Left ventricle myocardium superior (tissue), 1 donor: ENCODE measurements at regions not wholly inside any gene's neighbourhood (a gene's known extent, or its start where the extent isn't known, plus 50 kb on each side); places are given as distances from the start of the nearest gene placed in this dataset.
"Not testable (repeated sequence)": the region's sequence is repeated elsewhere in the genome, so short reads cannot be mapped to it uniquely, and the experiment has no call there.

Experiments
- ATAC-seq: fragments of 200-7000 bp; cut with Tn5 transposase; one replicate; pipeline ENCODE4 v1.9.1; 2020; ENCODE audit warnings: mild to moderate bottlenecking, moderate library complexity
- DNase-seq: peaks from one replicate; pipeline ENCODE4 v3.0.0-alpha.2; 2020
- intact Hi-C: fragments of 100-400 bp; cut with micrococcal nuclease; formaldehyde crosslinking; loops from one replicate; pipeline ENCODE4 v1.11.0; 2022
- donor health status: DM: no; HTN: yes; CAD: no; lungs with severe emphysema.

DNA sequence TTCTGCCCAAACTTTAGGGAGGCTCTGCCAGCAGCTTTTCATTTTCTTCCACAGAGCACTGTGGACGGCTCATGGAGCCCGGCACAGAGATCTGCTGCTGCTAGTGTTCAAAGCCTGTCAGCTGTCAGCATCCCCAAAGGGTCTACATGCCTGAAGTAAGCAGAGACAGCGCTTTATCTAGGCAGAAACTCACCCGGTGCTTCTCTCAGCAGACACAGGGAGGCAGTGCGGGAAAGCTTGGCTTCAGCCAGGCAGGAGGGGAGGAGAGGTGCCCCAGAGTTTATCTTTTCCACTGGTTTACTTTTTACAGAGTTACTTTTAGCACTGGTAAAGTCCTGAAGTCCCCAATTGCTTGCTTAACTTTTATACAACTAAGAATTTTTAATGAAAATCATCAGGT, 339.3 kb downstream of the NKX6-1 start:
- DNase-seq = no peak
- intact Hi-C loops = no loop called here

DNA sequence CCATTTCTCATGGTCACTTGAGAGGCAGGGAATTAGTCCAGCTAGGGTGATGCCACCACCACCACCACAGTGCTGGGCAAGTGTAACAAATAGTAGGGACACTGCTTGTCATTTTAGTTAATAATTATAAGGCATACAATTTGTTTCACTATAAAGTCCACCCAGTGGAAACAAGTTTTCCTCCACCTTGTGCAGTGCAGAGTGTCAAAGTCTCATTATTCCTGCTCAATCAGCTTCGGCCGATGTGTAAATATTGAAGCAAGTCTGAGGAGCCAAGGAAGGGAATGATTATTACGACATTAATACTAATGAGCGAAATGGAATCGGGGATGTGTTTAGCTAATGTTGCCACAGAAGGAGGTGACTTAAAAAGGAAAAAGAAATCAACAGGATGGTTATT, 340.4 kb downstream of the NKX6-1 start:
- DNase-seq = no peak
- ATAC-seq = no peak
- intact Hi-C loops = no loop called here

More for the DNA sequence above, 339.3 kb downstream of the NKX6-1 start:
- ATAC-seq = no peak

DNA sequence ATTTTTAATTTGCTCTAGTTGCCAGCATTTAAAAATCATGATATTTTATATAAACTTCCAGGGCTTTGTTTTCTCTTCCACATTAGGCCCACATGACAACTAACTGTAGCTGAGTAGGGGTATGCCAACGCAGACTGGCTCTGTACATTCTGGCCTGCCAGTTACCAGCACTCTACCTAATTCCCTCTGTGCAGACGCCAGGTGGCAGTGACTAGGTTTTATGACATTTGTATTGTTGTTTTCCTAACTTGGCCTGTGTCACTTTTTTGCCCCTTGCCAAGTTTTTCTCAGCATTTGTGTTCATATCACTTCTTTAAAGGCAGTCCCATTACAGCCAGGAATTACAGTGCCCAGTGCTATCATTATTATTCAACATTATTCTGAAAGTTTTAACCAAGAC, 347.5 kb downstream of the NKX6-1 start:
- no peak for ATAC-seq
- intact Hi-C loops = no loop called here
- no peak for DNase-seq

DNA sequence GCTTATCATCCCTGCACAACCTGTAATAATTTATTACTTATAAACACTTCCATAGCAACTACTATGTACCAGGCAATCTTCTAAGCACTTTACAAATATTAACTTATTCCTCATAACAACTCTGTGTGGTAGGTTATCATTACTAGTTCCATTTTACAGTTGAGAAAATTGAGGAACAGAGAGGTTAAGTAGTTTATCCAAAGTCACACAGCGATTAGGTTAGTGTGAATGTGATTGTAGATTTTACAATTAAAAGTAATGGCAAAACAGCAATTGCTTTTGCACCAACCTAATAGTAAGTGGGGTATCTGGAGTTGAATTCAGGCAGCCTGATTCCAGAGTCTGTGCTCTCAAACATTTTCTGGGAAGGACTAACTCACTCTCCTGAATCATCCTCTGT, 348.9 kb downstream of the NKX6-1 start:
- no peak for ATAC-seq
- intact Hi-C loops = no loop called here
- DNase-seq = no peak

DNA sequence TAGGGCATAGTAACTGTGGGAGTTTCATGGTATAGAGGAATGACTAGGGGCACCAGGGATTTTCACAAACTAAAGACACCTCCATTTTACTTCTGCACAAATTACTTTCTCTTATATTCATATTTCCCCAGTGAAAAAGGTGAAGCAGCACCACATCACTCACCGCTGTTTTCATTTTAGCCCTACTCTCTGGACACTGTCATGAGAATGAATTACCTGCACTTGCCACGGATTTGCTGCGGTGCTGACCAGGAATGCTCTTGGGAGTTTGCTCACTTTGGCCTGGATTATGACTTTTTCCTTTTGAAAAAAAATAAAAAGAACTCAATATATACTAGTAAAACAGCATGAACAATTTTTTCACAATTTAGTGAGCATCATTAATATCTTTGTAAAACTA, 351.3 kb downstream of the NKX6-1 start:
- intact Hi-C loops = no loop called here

DNA sequence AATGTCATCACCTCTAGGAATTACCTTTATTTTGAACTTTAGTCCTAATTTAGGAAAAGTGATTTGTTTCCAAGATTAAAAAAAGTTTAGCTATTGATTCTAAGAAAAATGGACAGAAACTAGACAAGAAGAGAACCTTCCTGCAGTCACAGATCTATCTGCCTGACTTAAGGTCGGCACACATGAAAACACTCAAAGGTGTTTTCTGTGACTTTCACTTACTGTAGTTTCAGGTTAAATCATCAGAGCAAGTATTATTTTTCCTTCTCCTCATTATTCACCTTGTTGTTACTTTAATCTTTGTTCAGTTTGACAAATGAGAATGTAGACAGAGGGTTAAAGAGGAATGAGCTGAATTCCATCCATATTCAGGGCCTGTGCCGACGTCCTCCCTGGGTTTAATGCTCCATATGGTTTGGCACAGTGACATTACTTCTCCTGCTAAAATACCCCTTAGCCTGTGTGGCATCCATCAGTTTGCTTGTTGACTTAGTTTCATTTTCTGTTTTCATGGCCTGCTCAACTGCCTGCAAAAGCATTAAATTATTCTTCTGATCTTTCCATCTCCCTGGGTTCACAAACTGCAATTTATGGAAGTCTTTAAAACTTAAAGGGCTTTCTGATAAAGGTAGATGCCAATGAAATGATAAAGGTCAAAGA, 352.7 kb downstream of the NKX6-1 start:
- no peak for DNase-seq
- no peak for ATAC-seq
- intact Hi-C loops = no loop called here

More for the DNA sequence above, 351.3 kb downstream of the NKX6-1 start:
- DNase-seq = no peak
- ATAC-seq = no peak

DNA sequence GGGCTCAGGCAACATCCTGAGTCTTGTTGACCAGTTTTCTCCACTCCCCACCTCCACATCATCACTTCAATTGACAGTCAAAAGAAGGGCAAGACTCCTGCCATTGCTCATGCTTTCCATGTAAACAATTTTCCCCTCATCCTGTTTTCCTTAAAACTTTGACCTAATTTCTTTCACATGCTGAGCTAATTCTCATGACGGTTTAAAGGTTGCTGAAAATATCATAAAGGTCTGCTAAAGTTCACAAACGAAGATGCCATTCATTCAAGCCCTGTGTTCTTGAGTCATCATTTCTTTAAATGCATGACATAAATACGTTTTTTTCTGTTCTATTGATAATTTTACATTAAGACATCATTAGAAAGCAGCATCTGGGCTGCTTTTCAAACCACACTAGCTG, 353.9 kb downstream of the NKX6-1 start:
- intact Hi-C loops = no loop called here
- ATAC-seq = no peak
- no peak for DNase-seq

DNA sequence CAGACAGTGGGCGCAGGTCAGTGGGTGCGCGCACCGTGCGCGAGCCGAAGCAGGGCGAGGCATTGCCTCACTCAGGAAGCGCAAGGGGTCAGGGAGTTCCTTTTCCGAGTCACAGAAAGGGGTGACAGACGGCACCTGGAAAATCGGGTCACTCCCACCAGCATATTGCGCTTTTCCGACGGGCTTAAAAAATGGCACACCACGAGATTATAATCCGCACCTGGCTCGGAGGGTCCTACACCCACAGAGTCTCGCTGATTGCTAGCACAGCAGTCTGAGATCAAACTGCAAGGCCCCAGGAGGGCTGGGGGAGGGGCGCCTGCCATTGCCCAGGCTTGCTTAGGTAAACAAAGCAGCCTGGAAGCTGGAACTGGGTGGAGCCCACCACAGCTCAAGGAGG, 372.2 kb downstream of the NKX6-1 start:
- intact Hi-C loops, DNase-seq, ATAC-seq: not testable (repeated sequence)

DNA sequence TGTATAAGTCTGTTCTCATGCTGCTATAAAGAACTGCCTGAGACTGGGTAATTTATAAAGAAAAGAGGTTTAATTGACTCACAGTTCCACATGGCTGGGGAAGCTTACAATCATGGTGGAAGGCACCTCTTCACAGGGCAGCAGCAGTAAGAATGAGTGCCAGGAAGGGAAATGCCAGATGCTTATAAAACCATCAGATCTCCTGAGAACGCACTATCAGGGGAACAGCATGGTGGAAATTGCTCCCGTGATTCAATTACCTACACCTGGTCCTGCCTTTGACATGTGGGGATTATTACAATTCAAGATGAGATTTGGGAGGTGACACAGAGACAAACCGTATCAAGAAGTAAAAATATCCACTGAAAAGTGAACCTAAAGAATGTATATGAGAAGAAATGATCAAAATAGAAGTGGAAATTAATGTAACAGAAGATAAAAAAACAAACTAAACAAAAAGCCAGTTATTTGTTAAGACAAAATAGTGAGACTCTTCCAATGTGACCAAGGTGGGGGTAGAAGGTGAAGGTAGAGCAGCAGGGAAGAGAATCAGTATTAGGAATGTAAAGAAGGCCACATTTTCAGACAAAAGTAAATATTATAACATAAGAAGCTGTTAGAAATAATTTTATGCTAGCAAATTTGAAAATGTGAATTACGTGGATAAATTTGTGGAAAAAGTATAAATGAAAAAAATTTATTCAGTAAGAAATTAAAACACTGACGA, 372.9 kb downstream of the NKX6-1 start:
- ATAC-seq (no peak), DNase-seq (no peak)
- intact Hi-C loops = no loop called here

DNA sequence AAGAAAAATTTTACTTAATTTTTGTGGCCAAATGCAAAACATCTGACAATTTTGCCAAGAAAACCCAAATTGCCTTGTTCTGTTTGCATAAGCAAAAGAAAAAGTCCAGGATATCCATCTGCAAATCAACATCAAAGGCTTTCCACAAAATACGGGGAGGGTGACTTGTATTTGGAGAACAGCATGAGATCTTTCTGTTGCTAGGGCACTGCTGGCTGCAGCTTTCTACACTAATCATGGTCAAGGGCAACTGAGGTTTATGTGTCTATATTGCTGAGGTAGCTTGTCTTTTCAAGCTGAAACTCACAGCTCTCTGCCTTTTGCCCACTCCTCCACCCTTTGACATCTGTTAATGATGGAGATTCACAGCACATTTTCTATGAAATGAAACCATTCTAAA, 389.1 kb downstream of the NKX6-1 start:
- intact Hi-C loops = no loop called here
- no peak for DNase-seq
- ATAC-seq = no peak

DNA sequence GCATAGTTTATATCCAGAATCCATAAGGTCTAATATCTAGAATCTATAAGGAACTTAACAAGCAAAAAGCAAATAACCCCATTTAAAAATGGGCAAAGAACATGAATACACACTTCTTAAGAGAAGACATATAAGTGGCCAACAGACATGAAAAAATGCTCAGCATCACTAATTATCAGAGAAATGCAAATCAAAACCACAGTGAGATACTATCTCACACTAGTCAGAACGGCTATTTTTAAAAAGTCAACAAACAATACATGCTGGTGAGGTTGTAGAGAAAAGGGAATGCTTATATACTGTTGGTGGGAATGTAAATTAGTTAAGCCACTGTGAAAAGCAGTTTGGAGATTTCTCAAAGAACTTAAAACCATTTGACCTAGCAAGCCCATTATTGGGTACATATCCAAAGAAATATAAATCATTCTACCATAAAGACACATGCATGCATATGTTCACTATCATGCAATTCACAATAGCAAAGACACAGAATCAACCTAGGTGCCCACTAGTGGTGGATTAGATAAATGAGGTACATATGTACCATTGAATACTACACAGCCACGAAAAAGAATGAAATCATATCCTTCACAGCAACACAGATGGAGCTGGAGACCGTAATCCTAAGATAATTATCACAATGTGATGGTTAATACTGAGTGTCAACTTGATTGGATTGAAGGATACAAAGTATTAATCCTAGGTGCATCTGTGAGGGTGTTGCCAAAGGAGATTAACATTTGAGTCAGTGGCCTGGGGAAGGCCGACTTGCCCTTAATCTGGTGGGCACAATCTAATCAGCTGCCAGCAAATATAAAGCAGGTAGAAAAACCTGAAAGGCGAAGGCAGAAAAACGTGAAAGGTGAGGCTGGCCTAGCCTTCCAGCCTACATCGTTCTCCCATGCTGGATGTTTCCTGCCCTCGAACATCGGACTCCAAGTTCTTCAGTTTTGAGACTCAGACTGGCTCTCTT, 397.2 kb downstream of the NKX6-1 start:
- intact Hi-C loops, ATAC-seq: not testable (repeated sequence)

DNA sequence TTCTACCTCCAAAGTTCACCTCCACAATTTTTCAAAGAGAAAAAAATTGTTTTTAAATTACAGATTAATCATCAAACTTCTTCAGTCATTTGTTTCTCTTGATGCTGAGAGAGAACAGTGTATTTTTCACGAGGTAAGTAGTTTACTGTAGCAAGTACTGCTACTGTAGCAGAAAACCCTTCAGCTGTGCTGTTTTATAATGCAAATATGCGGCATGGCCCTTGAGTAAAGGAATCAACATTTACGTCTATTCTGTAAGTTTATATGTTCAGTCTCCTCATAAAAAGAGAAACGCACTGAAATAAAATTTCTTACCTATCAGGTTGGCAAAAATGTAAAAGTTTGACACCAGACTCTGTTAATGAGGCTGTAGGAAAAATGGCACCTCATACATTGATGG, 399.0 kb downstream of the NKX6-1 start:
- ATAC-seq = no peak
- no peak for DNase-seq
- intact Hi-C loops = no loop called here

More for the DNA sequence above, 397.2 kb downstream of the NKX6-1 start:
- DNase-seq = not testable (repeated sequence)

DNA sequence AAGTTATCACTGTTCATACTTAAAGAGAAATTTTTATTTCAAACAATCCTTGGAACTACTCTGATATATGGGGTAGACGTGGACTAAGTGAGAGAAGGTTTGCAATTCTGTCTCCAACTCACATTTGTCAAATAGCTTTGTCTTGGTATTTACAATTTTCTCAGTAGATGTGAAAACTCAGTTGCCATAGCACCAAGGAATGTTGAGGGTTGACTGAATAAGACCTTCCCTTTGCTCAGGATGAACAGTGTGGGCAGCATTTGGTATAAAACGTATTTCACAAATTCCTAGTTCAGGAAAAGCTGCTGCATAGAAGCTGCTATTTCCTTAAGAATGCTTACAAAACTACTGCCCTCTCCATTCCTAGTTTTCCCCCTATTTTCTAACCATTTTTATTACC, 399.5 kb downstream of the NKX6-1 start:
- intact Hi-C loops = no loop called here
- no peak for DNase-seq
- ATAC-seq = no peak

DNA sequence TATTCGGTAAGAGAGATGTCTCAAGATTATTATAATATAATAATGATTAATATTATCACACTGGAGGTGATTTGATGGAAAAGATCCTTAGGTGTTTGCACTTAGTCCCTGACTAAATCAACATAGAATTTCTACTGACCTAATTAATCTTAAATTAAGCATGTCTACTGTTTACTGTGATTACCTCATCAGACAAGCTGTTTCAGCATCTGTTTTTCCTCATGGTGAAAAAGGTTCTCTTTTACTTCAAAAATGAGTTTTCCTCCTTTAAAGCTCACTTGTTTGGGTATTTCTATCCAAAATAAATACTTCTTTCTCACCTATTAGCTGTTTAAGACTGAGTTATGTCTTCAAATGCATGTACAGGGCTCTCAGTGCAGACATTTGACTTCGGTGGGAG, 407.8 kb downstream of the NKX6-1 start:
- intact Hi-C loops = no loop called here
- DNase-seq = no peak
- no peak for ATAC-seq

DNA sequence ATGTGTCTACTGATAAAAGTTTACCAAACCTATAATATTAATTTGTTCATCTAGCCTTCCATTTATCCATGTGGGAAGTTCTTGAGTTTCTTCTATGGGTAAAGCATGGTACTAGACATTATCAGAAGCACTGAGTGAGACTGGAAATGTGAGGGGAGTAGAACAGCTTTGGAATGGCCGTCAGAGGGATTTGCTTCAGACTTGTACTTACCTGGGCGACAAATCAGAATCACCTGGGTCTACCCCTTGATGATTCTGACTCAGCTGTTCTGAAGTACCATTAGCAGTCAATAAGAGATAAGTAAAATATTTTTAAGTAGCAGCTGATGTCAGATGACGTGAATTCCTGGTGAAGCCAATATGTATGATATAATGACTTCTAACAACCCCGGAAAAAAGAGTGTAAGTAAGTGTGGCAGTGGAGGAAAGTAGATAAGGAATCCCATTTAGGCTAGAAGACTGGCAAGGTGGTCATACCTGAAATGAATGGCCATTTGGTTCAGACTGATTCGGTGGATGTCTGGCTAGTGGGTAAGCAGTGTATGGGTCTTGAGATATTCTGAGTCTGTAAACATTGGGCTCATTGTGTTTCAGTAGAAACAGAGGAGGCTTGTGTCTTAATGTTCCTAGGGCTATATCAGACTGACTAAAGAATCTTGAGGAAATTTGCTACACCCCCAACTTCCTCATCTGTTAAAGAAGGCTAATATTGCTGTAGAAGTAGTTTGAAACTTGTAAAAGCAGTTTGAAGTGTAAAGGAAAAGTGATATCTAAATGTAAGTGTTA, 409.2 kb downstream of the NKX6-1 start:
- intact Hi-C loops = no loop called here
- ATAC-seq = no peak
- no peak for DNase-seq

DNA sequence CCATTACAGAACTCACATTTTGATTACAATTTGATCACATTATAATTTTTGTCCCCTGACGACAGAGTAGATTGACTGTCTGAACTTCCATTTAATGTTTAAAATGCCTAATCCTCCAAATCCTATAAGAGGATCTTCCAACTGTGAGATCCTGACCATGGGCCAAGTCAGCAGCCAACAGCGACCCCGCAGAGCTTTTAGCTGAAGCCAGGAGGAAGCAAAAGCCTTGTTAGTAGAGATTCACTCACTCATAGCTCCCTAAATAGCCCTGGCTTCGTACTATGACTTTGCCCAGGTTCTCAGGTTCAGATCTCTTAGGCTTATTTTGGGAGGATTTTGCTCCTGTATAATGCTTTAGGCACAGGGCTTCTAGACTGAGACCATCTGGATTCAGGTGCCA, 413.1 kb downstream of the NKX6-1 start:
- ATAC-seq = no peak
- intact Hi-C loops = no loop called here
- DNase-seq = no peak

DNA sequence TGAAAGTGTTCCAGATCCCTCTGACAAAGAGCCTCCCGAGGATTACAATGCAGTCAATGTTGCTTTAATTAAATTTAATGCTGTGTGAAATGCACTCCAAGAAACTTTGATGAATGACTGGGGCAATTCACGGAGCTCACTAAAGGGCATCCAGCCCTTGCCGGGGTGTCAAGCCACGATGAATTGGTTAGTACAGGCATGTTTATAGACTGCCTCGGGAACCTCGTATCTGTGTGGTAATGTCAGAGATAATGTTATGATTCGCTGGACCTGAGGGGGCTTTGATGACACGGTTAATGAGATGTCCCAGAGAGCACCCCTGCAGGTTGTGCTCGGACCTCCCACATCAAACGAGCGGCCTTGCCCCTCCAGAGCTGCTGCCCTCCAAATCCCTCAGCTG, 428.8 kb downstream of the NKX6-1 start:
- ATAC-seq (no peak), DNase-seq (no peak)
- intact Hi-C loops = no loop called here

DNA sequence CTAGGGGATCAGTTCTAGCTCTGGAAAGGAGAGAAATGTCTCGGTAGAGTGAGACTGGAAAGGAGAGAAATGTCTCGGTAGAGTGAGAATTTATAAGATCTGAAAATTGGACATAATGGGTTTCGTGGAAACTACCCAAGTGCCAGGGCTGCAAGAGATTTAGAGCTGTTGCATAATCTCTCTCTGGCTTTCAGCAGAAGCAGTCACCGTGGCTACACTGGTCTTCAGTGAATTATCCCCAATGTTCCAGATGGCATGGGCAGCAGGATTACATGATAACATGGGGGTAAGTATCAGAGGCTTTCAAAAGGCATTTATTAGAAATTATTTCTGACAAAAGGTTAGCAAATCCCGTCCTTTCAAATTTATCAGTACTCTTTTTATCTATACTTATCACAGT, 435.5 kb downstream of the NKX6-1 start:
- intact Hi-C loops = no loop called here
- ATAC-seq (no peak), DNase-seq (no peak)

DNA sequence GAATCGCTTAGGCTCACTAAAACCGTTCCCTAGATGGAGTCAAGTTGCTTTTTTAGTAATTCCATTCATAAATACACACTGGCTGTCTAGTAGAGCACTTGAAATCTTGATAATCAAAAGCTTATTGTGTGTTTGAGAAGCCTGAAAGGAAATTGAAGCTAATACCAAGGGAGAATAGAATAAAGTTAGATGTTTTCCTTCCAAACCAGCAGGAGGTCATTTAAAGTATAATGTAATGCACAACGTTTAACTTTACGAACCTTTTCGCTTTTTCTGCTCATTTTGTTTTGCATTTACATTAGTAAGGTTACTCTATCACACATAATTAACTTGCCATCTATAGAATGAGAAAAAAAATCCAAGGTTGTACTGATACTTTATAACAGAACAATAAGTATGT, 440.9 kb downstream of the NKX6-1 start:
- intact Hi-C loops = no loop called here
- no peak for ATAC-seq
- no peak for DNase-seq
